Stimulated activated CD4-positive, alpha-beta T cell treated with anti-CD3 and anti-CD28 coated beads, Interleukin-12 subunit alpha, Interleukin-12 subunit beta, amount 100 ng/mL, for 48 hours (primary cell): ENCODE measurements at regions not wholly inside any gene's neighbourhood (a gene's known extent, or its start where the extent isn't known, plus 50 kb on each side); places are given as distances from the start of the nearest gene placed in this dataset.
"Not testable (repeated sequence)": the region's sequence is repeated elsewhere in the genome, so short reads cannot be mapped to it uniquely, and the experiment has no call there.

Experiments
- DNase-seq, 3 donors: peaks; one replicate each; pipeline ENCODE4 v3.0.0-alpha.2; 2020; ENCODE audit warnings: low read depth in 2 of 3, low spot score in 1 of 3

DNA sequence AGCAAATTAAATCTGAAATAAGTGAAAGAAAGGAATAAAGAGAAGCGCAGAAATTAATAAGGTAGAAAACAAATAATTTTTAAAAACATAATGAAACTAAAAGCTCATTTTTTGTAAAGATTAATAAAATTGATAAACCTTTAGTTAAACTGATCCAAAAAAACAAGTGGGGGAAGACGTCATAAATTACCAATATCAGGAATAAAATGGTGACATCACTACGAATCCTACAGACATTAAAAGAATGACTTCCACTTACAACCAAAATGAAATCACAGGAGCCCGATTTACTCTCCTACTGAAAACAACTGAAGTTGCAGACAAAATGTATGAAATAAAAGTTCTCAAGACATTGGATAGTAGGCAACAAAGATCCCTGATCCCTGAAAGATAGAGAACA lies 68.1 kb upstream of the IFFO2 start:
- DNase-seq: no peak

DNA sequence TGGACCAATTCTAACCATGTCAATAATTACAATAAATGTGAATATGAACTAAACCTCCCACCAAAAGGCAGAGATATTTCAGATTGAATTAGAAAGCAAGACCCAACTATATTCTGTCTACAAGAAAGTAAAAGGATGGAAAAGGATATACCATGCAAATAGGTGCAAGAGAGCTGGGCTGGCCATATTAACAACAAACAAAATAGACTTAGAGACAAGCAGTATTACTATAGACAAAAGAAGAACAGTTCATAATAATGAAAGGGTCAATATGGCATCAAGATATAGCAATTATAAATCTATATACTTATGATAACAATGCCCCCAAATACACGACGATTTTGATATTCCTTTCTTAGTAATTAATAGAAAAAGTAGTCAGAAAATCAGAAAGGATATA lies 67.3 kb upstream of the IFFO2 start:
- DNase-seq: no peak

DNA sequence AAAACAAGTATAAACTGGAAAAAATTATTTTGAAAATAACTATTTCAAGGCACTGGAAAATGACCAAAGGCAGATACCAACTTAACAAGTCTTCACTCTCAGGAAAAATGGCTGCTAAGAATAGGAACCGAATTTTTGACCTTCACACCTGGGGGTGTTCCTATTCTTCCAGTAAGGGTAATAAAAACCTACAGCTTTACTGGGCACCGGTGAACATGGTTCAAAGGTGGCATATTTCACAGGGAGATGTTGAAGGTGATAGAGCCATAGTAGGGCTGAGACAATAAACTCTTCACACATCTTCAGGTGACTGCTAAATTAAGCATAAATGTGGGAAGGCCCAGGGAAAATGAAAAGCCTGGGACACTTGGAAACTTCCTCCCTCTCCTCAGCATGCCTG lies 65.4 kb upstream of the IFFO2 start:
- no peak for DNase-seq

DNA sequence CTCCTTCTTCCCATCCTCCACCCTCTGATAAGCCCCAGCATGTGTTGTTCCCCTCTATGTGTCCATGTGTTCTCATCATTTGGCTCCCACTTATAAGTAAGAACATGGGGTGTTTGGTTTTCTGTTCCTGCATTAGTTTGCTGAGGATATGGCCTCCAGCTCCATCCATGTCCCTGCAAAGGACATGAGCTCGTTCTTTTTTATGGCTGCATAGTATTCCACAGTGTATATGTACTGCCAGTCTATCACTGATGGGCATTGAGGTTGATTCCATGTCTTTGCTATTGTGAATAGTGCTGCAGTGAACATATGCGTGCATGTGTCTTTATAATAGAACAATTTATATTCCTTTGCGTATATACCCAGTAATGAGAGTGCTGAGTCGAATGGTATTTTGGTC lies 62.8 kb upstream of the IFFO2 start:
- not testable (repeated sequence) for DNase-seq

DNA sequence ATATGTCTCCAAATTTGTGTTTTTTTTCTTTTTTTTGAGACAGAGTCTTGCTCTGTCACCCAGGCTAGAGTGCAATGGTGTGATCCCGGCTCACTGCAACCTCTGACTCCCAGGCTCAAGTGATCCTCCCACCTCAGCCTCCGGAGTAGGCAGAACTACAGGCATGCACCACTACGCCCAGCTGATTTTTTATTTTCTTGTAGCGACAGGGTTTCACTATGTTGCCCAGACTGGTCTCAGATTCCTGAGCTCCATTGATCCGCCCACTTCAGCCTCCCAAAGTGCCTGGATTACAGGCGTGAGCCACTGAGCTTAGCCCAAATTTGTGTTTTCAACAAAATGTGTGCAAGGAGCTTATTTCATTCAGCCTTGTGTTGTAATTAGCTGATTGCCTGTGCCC lies 59.0 kb upstream of the IFFO2 start:
- DNase-seq: no peak

DNA sequence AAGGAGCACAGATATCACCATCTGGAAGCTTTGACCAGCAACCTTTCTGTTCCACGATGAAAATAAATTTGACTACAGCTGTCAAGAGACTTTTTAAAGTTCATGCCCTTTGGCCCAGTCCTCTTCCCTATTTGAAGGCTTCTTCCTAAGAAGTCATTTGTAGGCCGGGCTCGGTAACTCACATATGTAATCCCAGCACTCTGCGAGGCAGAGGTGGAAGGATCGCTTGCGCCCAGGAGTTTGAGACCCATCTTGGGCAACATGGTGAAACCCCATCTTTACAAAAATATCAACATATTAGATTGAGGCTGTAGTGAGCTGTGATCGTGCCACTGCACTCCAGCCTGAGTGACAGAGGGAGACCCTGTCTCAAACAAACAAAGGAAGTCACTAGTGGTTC lies 58.3 kb upstream of the IFFO2 start:
- DNase-seq: no peak

DNA sequence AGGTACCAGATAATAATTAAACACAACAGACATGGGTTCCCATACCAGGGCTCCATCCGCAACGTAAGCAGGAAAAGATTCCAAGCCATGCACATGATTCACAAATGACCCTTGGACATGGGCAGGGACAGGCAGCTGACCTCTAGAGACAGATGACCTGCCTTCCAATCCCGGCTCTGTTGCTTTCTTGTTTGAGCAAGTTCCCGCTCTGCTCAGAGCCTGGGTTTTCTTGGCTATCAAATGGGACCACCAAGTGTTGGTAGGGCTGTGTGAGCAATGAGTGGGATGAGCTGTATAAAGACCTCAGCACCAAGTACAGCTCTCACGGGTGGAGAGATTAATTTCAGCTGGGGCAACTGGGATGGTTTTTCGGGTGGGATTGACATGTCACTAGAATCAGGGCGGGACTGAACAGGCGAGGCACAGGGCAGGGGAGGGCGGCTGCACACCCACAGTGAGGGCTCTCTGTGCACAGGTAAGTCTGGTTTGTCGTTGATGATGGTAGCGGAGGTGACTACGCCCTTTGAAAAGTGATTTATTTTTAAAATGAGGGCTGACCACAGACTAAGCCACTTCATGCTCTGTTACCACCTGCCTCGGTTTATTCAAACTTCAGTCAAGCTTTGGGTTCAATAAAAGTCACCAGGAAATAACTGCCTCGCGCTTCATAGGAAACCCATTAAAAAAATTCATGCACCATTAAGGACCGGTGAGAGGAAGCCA lies 57.5 kb upstream of the IFFO2 start:
- no peak for DNase-seq

DNA sequence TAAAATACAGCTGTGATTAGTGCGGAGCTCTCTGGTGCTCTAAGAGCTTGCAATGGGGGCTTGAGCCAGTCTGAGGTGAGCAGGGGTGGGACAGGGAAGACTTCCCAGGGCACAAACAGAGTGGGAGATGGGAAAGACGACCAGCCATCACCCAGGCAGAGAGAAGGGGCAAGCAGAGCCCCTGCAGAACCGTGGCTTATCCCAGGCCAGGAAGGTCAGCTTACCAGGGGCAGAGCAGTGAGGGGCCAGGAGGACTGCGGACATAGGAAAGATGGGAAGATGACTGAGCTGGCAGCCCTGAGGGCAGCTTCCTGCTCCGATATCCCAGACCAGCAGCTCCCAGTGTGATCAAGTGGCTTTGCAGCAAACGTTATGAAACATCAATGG lies 55.4 kb upstream of the IFFO2 start:
- no peak for DNase-seq

DNA sequence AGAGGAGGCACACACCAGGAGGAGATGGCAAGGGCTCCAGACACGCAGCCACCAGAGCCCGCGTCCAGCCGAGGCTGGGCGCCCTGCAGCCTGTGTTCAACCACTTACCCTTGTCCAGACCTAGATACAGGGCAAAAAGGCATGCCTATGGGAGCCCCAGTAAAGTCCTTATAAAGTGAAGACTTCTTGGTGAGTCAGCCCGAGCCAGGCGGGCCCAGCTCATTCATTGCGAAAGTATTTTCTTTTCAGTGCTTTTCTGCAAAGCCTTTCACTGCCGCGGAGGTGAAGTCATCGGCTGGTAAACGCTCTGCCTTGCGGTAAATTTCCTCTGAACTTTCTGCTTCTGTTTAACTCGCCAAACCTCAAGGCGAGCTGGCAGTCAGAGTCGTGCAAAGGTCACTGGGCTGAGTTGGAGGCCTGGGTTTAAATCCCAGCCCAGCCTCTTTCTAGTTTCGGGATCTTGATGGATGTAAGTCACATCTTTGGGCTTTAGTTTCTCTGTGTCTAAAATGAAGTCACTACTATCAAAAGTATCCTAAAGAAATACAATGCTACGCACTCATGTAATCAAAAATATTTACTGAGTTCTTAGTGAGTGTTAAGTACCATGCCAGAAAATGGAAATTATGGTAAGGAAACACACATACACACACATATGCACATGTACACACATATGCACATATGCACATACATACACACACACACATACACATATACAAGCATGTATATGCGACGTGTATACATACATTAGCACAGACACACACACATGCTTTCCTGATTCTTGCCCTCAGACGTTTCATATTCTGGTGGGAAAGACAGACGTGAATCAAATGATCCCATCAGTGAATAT lies 54.7 kb upstream of the IFFO2 start:
- DNase-seq: peak; percentile 72 to 87 (median 76)

DNA sequence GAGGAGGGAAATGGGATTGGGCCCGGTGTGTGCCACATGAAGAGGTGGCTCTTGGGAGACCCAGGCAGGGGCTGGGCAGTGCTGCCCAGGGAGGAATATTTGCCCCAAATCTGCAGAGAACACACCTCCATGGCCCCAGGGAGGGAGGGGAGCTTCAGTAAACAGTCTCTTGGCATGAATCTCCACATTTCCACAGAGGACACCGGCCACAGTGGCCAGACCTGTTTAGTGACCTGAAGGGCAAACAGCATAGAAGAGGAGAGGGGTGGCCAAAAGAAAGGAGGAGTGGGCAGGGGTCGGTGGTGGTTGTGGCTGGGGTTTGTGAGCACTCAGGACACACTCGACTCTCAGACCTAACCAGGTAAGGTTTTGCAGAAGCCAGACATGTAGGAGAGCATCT lies 54.0 kb upstream of the IFFO2 start:
- no peak for DNase-seq

DNA sequence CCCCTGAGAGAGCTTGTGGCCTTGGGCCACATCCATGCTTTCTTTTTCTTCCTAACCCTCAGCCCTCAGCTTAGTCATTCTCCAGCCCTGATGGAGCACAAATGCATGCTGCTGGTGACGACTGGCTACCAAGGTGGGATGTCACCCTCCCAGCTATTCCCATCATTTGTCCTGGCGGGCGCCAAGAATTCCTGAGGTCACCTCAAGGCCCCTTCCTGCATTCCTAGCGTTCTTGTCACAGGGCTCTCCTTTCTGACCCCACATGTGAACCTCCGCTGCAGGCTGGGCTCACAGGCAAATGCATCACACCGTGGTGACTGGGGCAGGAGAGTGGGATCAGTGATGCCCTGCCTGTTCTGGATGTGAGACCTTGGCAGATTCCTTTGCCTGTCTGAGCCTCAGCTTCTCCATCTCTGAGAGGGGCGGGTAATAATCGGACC lies 53.4 kb upstream of the IFFO2 start:
- no peak for DNase-seq

DNA sequence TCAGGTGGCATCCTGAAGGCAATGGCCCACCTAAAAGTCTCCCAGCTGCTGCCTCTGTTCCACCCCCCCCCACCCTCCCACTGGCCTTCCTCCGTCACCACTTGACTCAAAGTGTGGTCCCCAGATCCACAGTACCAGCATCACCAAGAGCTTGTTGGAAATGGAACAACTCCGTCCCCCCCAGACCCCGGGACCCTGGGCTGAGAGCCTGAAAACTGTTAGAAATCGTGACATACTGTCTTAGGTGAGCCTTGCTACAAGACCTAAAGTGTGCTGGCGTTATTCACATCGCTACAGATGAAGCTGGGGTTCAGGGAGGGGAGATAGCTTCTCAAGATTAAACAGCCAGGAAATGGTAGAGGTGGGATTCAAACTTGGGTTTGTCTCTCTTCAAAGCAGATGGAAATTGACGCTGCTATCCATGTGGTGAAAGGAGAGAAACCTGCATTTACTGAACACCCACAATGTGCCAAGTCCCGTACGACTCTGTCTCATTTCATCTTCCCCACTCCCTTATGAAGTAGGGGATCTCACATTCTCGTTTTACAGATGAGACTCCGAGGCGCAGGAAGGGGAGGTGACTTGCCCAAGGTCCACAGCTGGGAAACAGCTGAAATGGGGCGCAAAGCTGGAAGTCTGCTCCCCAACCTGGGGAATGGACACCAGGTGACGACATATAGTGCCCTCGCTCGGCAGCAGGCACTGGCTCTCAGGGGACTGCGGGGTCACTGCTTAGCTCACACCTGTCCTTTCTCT lies 52.8 kb upstream of the IFFO2 start:
- DNase-seq: no peak

DNA sequence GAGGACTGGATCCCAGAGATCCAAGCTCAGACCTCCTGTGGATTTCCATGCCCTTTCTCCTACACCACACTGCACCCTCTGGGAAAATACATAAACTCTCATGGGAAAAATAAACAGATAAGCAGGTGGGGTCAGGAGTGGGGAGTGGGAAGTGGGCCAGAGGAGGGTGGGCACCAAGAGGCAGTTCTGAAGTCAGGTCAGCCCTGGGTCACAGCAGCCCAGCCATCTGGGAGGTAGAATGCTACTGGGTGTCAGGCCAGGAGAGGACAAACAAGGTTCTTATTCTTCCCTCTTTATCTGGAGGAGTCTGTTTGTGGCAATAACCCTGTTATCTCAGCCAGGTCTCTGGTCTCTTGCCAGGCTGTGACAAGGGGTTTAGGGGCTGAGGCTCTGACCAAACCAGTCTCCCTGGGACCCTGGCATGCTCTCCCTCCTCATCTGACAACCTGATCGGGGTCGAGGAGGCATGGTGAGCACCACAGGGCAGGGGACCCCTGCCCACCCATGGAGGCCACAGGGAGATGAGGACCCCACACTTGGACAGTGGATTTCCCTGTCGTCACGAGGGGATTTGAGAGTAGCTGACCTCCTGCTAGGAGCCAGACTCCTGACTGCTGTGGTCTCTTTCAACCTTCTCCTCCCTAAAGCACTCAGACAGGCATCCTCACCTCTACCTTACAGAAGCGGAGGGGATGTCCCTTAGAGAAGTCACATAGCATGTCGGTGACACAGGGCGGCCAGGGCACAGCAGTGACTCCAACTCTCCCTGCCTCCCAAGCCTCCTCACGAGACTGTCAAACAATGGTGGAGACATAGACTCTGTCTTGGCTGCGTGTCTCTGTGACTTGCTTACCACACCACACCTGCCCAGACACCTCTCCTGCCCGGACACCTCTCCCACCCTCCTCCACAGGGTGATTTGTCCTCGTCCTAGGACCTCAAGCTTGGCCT lies 51.3 kb upstream of the IFFO2 start:
- DNase-seq: no peak

DNA sequence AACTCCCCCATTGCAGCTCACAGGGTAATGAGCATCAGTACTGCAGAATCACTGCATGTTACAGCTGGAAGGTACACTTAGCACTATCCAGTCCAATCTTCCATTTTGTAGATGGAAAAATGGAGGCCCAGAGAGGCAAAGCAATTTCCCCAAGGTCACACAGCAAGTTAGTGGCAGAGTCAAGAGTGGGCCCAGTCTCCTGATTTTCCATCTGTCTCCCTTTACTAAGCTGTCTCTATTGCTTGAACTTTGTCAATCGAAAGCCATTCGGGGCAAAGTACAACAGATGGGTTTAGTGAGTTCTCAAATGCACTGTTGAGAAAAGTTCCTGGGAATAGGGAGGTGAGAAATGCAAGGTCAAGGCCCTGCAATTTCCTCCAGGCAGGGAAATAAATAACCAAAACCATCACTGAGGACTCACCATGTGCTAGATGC lies 50.4 kb upstream of the IFFO2 start:
- DNase-seq: no peak
